Mesendoderm (in vitro differentiated cells): ENCODE measurements at regions not wholly inside any gene's neighbourhood (a gene's known extent, or its start where the extent isn't known, plus 50 kb on each side); places are given as distances from the start of the nearest gene placed in this dataset.

Experiments
- DNase-seq: peaks from one replicate; pipeline ENCODE4 v3.0.0; 2013
- H2AK5ac ChIP-seq: 2 replicates; pipeline ENCODE4 v1.6.1; 2013; ENCODE audit warnings: low read length, inconsistent platforms
- H2BK120ac ChIP-seq: 2 replicates; pipeline ENCODE4 v1.6.1; 2013; ENCODE audit warnings: low read depth, mild to moderate bottlenecking, low read length, moderate library complexity, mixed read lengths
- H2BK15ac ChIP-seq: replicated peaks from 2 replicates; pipeline ENCODE4 v1.6.1; 2013; ENCODE audit warnings: low read depth, mild to moderate bottlenecking, moderate library complexity
- H2BK5ac ChIP-seq: 2 replicates; pipeline ENCODE4 v1.6.1; 2013; ENCODE audit warnings: low read length, inconsistent platforms
- H3K18ac ChIP-seq: 2 replicates; pipeline ENCODE4 v1.6.1; 2013; ENCODE audit warnings: mild to moderate bottlenecking, low read length, mixed read lengths
- H3K23ac ChIP-seq: one replicate; pipeline ENCODE4 v1.6.1; 2013; ENCODE audit warnings: low read length
- H3K27ac ChIP-seq: 2 replicates; pipeline ENCODE4 v1.5.1; 2013; ENCODE audit warnings: low read depth, mild to moderate bottlenecking, inconsistent platforms, low read length, moderate library complexity
- H3K27me3 ChIP-seq: 2 replicates; pipeline ENCODE4 v1.6.1; 2013; ENCODE audit warnings: low read length, control low read depth, mild to moderate bottlenecking, inconsistent platforms; ENCODE audit not compliant: insufficient read depth, poor library complexity
- H3K36me3 ChIP-seq: 2 replicates; pipeline ENCODE4 v1.6.1; 2013; ENCODE audit warnings: low read length, inconsistent platforms; ENCODE audit not compliant: control insufficient read depth, insufficient read depth
- H3K4ac ChIP-seq: one replicate; pipeline ENCODE4 v1.6.1; 2013; ENCODE audit warnings: low read depth, mild to moderate bottlenecking, low read length, moderate library complexity
- H3K4me1 ChIP-seq: 2 replicates; pipeline ENCODE4 v1.6.1; 2013; ENCODE audit warnings: low read depth, low read length, inconsistent platforms; ENCODE audit not compliant: control insufficient read depth
- H3K4me2 ChIP-seq: 2 replicates; pipeline ENCODE4 v1.6.1; 2013; ENCODE audit warnings: low read length
- H3K4me3 ChIP-seq: 2 replicates; pipeline ENCODE4 v1.5.1; 2013; ENCODE audit warnings: mild to moderate bottlenecking, low read length
- H3K56ac ChIP-seq: one replicate; pipeline ENCODE4 v1.6.1; 2013; ENCODE audit warnings: low read length
- H3K79me1 ChIP-seq: 2 replicates; pipeline ENCODE4 v1.6.1; 2013; ENCODE audit warnings: low read length, inconsistent platforms
- H3K79me2 ChIP-seq: 2 replicates; pipeline ENCODE4 v1.6.1; 2013; ENCODE audit warnings: mild to moderate bottlenecking, low read length; ENCODE audit not compliant: control insufficient read depth, insufficient read depth
- H3K9ac ChIP-seq: 2 replicates; pipeline ENCODE4 v1.6.1; 2013; ENCODE audit warnings: low read length, inconsistent platforms
- H4K5ac ChIP-seq: one replicate; pipeline ENCODE4 v1.6.1; 2013; ENCODE audit warnings: low read length
- H4K8ac ChIP-seq: one replicate; pipeline ENCODE4 v1.6.1; 2013; ENCODE audit warnings: low read depth, mild to moderate bottlenecking, control low read depth, low read length, moderate library complexity
- WGBS: extraction: QIAGEN DNeasy Blood & Tissue Kit; methylation state at CpG from one replicate; pipeline ENCODE4 v1.1.7; 2013; ENCODE audit warnings: low lambda C conversion rate, missing lambda C conversion rate; ENCODE audit not compliant: insufficient coverage; ENCODE audit errors: extremely low coverage; 5-methylcytosine and 5-hydroxymethylcytosine counted together

DNA sequence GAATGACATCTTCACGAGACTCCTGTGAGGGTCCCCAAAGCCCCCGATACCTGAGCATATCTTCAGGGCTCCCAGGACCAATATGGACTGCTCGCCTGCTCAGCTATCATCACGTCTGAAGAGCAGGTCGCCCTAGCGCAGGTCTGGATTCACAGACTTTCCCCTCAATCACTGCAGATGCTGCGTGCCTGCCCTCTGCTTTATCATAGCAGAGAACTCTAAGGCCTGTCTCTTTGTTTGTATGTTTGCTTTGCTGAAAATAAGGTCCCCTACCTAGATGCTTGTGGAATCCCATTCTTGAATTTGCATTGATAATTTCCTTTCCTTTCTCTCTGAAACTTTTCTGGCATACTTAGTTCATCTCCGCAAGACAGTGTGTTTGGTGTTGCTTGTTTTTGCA is 140.3 kb upstream of the NSMCE3 start:
- H3K4me2 ChIP-seq: no peak overlapping the region
- H3K36me3 ChIP-seq: no peaks in the 10 kb centered on the region
- H3K23ac ChIP-seq: no peak overlapping the region
- WGBS: no CpG with 5 or more reads among the region's 8 CpGs
- no peak overlapping the region for H2BK5ac ChIP-seq
- no peak overlapping the region for H3K9ac ChIP-seq
- H3K79me1 ChIP-seq: no peaks in the 10 kb centered on the region
- H4K5ac ChIP-seq: no peak overlapping the region
- H3K18ac ChIP-seq: no peak overlapping the region
- no peak overlapping the region for H2BK120ac ChIP-seq
- H4K8ac ChIP-seq: no peak overlapping the region
- no peaks in the 10 kb centered on the region for H3K27me3 ChIP-seq
- no peaks in the 10 kb centered on the region for H3K79me2 ChIP-seq
- no peak overlapping the region for H3K56ac ChIP-seq
- H2AK5ac ChIP-seq: no peak overlapping the region
- DNase-seq: no peak
- peaks cover 2% of the 10 kb centered on the region for H3K4me1 ChIP-seq
- no peak overlapping the region for H2BK15ac ChIP-seq
- no peak overlapping the region for H3K4me3 ChIP-seq
- no peak overlapping the region for H3K27ac ChIP-seq
- no peak overlapping the region for H3K4ac ChIP-seq

DNA sequence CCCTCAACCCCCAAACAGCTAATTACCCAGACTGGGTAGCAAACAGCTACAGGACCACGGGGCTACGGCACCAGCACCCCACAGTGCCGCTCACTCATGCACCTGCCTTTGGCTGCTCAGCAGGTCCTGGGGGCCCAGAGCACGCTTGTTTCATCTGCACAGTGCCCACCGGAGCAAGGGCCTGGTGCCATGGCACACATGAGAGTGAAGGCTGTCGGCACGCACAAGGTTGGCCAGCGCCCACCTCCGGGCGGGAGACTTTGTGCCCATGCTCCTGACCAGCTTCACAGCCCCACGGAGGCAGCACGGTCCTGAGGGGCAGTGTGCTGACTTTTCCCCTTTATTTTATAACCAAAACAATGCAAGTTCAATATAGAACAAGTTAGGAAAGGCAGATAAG is 135.9 kb upstream of the NSMCE3 start:
- H2BK120ac ChIP-seq: no peak overlapping the region
- no peaks in the 10 kb centered on the region for H3K27me3 ChIP-seq
- H3K4me2 ChIP-seq: no peak overlapping the region
- no peak overlapping the region for H4K5ac ChIP-seq
- H3K79me2 ChIP-seq: no peaks in the 10 kb centered on the region
- H2BK15ac ChIP-seq: no peak overlapping the region
- DNase-seq: no peak
- H3K79me1 ChIP-seq: no peaks in the 10 kb centered on the region
- H2AK5ac ChIP-seq: no peak overlapping the region
- H3K56ac ChIP-seq: peak overlapping the region; percentile 15
- H3K36me3 ChIP-seq: no peaks in the 10 kb centered on the region
- H3K23ac ChIP-seq: no peak overlapping the region
- H3K18ac ChIP-seq: no peak overlapping the region
- H3K27ac ChIP-seq: no peak overlapping the region
- no peak overlapping the region for H3K4ac ChIP-seq
- H3K4me1 ChIP-seq: peaks cover 3% of the 10 kb centered on the region
- H2BK5ac ChIP-seq: no peak overlapping the region
- WGBS: no CpG with 5 or more reads among the region's 12 CpGs
- H4K8ac ChIP-seq: no peak overlapping the region
- no peak overlapping the region for H3K9ac ChIP-seq
- H3K4me3 ChIP-seq: no peak overlapping the region

- Histone ChIP-seq H3K18ac (no peak overlapping the region), H3K4me3 (no peak overlapping the region), H4K5ac (no peak overlapping the region), H3K79me1 (no peaks in the 10 kb centered on the region), H4K8ac (no peak overlapping the region), H2AK5ac (no peak overlapping the region), H3K27ac (no peak overlapping the region), H3K56ac (no peak overlapping the region), H3K27me3 (no peaks in the 10 kb centered on the region), H3K9ac (no peak overlapping the region), H3K23ac (no peak overlapping the region), H3K79me2 (no peaks in the 10 kb centered on the region), H2BK5ac (no peak overlapping the region), H3K36me3 (no peaks in the 10 kb centered on the region), H2BK15ac (no peak overlapping the region), H3K4me1 (peaks cover 1% of the 10 kb centered on the region), H2BK120ac (no peak overlapping the region), H3K4ac (no peak overlapping the region), H3K4me2 (no peak overlapping the region)
- WGBS: no CpG with 5 or more reads among the region's 8 CpGs
- peak; percentile 56 for DNase-seq
Observed at GRCh38 chr15:29403772-29404171, 134.2 kb upstream of the NSMCE3 start.

GRCh38 chr15:29401644-29402043 is 132.0 kb upstream of the NSMCE3 start:
- Histone ChIP-seq H3K4me3 (no peak overlapping the region), H2BK120ac (no peak overlapping the region), H3K9ac (no peak overlapping the region), H3K4me2 (no peak overlapping the region), H2AK5ac (no peak overlapping the region), H2BK5ac (no peak overlapping the region), H3K56ac (no peak overlapping the region), H3K4me1 (peaks cover 1% of the 10 kb centered on the region), H3K36me3 (no peaks in the 10 kb centered on the region), H3K27ac (no peak overlapping the region), H3K4ac (no peak overlapping the region), H4K5ac (no peak overlapping the region), H3K79me1 (no peaks in the 10 kb centered on the region), H3K27me3 (no peaks in the 10 kb centered on the region), H3K23ac (no peak overlapping the region), H4K8ac (no peak overlapping the region), H3K79me2 (no peaks in the 10 kb centered on the region), H3K18ac (no peak overlapping the region), H2BK15ac (no peak overlapping the region)
- WGBS: no CpG with 5 or more reads among the region's 7 CpGs
- no peak for DNase-seq

DNA sequence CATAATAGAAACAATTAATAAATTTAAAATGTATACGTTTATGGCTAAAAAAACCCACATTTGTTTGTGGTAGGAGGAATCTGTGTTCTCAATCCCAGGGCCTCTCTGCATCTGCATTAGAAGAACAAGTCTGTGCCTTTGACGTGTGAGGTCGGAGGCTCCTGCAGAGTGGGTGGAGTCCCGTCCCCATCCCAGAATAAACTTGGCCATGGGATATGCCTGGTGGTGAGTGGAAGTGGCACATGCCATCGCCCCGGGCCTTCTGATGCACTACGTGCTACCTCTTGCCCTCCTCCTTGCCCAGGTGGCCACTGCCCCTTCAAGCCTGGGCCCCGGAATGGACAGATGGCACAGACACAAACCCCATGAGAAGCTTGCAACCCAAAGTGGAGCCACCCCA is 131.1 kb upstream of the NSMCE3 start:
- Histone ChIP-seq H3K36me3 (no peaks in the 10 kb centered on the region), H3K4me1 (peaks cover 1% of the 10 kb centered on the region), H2BK120ac (no peak overlapping the region), H3K4me3 (no peak overlapping the region), H2BK5ac (no peak overlapping the region), H3K27me3 (no peaks in the 10 kb centered on the region), H2BK15ac (no peak overlapping the region), H3K27ac (no peak overlapping the region), H3K9ac (no peak overlapping the region), H3K56ac (no peak overlapping the region), H3K18ac (no peak overlapping the region), H3K23ac (no peak overlapping the region), H3K4me2 (no peak overlapping the region), H4K8ac (no peak overlapping the region), H3K79me2 (no peaks in the 10 kb centered on the region), H2AK5ac (no peak overlapping the region), H3K4ac (no peak overlapping the region), H4K5ac (no peak overlapping the region), H3K79me1 (no peaks in the 10 kb centered on the region)
- DNase-seq: peak; percentile 42
- WGBS: no CpG with 5 or more reads among the region's 8 CpGs

DNA sequence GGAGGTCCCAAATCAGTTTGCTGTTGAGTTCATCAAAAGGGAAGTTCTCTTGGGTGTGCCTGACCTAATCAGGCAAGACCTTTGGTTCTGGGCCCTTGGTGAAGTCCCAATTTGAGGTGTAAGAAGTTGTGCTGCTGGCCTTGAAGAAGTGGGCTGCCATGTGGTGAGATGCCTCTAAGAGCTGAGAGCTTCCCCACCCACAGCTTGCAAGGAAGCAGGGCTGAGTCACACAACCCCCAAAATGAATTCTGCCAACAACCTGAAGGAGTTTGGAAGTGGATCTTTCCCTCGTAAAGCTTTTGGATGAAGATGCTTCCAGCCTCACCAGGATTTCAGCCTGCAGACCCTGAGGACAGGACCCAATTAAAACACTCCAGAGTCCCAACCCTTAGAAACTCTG is 129.3 kb upstream of the NSMCE3 start:
- Histone ChIP-seq H3K9ac (no peak overlapping the region), H2BK15ac (no peak overlapping the region), H3K18ac (no peak overlapping the region), H2AK5ac (no peak overlapping the region), H3K4me1 (peaks cover 1% of the 10 kb centered on the region), H3K79me1 (no peaks in the 10 kb centered on the region), H2BK5ac (no peak overlapping the region), H3K27ac (no peak overlapping the region), H4K8ac (no peak overlapping the region), H3K4me2 (no peak overlapping the region), H3K56ac (no peak overlapping the region), H3K23ac (no peak overlapping the region), H3K27me3 (no peaks in the 10 kb centered on the region), H4K5ac (no peak overlapping the region), H3K79me2 (no peaks in the 10 kb centered on the region), H3K36me3 (no peaks in the 10 kb centered on the region), H2BK120ac (no peak overlapping the region), H3K4me3 (no peak overlapping the region), H3K4ac (no peak overlapping the region)
- DNase-seq: no peak
- WGBS: no CpG with 5 or more reads among the region's 1 CpG
